ENCODE measurements at regions not wholly inside any gene's neighbourhood (a gene's known extent, or its start where the extent isn't known, plus 50 kb on each side); places are given as distances from the start of the nearest gene placed in this dataset.

DNA sequence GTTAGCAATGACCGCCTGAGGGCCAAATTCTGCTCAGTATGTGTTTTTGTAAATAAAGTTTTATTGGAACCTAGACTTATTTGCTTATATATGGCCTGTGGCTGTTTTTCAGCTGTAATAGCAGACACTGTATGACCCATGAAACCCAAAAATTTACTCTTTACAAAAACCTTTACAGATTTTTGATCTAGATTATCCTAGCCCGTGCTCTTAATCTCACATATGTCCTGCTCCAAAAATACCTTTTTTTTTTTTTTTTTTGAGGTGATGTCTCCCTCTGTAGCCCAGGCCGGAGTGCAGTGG is 148.0 kb upstream of the ZNF217 start:
- WGBS = 97% methylated on average over 3 of the region's 3 CpGs
- Histone ChIP-seq H3K9me3 (ENCODE audit: control insufficient read depth in 4 of 4, low read length in 3 of 4) (no peaks in the 10 kb centered on the region), H3K27ac (ENCODE audit: low read depth in 1 of 2, low read length in 2 of 2) (no peak overlapping the region), H3K27me3 (ENCODE audit: control insufficient read depth in 4 of 4, insufficient read depth in 4 of 4, low read length in 3 of 4) (no peaks in the 10 kb centered on the region), H3K4me3 (ENCODE audit: low read depth in 1 of 3, low read length in 3 of 3) (no peak overlapping the region), H3K9ac (ENCODE audit: low read depth in 1 of 2, low read length in 2 of 2) (no peak overlapping the region), H3K36me3 (ENCODE audit: control insufficient read depth in 4 of 4, insufficient read depth in 3 of 4, low read depth in 1 of 4, low read length in 3 of 4) (no peaks in the 10 kb centered on the region), H3K4me1 (ENCODE audit: control insufficient read depth in 4 of 4, insufficient read depth in 4 of 4, low read length in 3 of 4) (peaks cover 2 to 33% (median 29%) of the 10 kb centered on the region in 4 donors)
- TF ChIP-seq ATF3 (IDR thresholded peaks at IDR 0.05) = no peak
- no peak for TF ChIP-seq NR2F2 (IDR thresholded peaks at IDR 0.05)
- TF ChIP-seq, protein P1, sequence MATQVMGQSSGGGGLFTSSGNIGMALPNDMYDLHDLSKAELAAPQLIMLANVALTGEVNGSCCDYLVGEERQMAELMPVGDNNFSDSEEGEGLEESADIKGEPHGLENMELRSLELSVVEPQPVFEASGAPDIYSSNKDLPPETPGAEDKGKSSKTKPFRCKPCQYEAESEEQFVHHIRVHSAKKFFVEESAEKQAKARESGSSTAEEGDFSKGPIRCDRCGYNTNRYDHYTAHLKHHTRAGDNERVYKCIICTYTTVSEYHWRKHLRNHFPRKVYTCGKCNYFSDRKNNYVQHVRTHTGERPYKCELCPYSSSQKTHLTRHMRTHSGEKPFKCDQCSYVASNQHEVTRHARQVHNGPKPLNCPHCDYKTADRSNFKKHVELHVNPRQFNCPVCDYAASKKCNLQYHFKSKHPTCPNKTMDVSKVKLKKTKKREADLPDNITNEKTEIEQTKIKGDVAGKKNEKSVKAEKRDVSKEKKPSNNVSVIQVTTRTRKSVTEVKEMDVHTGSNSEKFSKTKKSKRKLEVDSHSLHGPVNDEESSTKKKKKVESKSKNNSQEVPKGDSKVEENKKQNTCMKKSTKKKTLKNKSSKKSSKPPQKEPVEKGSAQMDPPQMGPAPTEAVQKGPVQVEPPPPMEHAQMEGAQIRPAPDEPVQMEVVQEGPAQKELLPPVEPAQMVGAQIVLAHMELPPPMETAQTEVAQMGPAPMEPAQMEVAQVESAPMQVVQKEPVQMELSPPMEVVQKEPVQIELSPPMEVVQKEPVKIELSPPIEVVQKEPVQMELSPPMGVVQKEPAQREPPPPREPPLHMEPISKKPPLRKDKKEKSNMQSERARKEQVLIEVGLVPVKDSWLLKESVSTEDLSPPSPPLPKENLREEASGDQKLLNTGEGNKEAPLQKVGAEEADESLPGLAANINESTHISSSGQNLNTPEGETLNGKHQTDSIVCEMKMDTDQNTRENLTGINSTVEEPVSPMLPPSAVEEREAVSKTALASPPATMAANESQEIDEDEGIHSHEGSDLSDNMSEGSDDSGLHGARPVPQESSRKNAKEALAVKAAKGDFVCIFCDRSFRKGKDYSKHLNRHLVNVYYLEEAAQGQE (IDR thresholded peaks at IDR 0.05) = no peak
- no peak for TF ChIP-seq HNF4A (conservative IDR thresholded peaks at IDR 0.05)
- no peak for TF ChIP-seq FOXA1 (IDR thresholded peaks at IDR 0.05)
- no peak for TF ChIP-seq SP1 (IDR thresholded peaks at IDR 0.05)
- DNase-seq (ENCODE audit: low spot score) = no peak

- Histone ChIP-seq H3K27ac (ENCODE audit: low read depth in 1 of 2, low read length in 2 of 2) (peak overlapping the region; percentile 88 to 96), H3K36me3 (ENCODE audit: control insufficient read depth in 4 of 4, insufficient read depth in 3 of 4, low read depth in 1 of 4, low read length in 3 of 4) (no peaks in the 10 kb centered on the region), H3K27me3 (ENCODE audit: control insufficient read depth in 4 of 4, insufficient read depth in 4 of 4, low read length in 3 of 4) (no peaks in the 10 kb centered on the region), H3K4me3 (ENCODE audit: low read depth in 1 of 3, low read length in 3 of 3) (peak overlapping the region in 1 of 3 donors; percentile 2), H3K9ac (ENCODE audit: low read depth in 1 of 2, low read length in 2 of 2) (peak overlapping the region in 1 of 2 donors; percentile 97), H3K4me1 (ENCODE audit: control insufficient read depth in 4 of 4, insufficient read depth in 4 of 4, low read length in 3 of 4) (peaks cover 2 to 35% (median 29%) of the 10 kb centered on the region in 4 donors), H3K9me3 (ENCODE audit: control insufficient read depth in 4 of 4, low read length in 3 of 4) (no peaks in the 10 kb centered on the region)
- TF ChIP-seq EGR1 (IDR thresholded peaks at IDR 0.05; ENCODE audit: low read depth in 2 of 2) (no peak), NR2F2 (IDR thresholded peaks at IDR 0.05) (no peak), TAF1 (conservative IDR thresholded peaks at IDR 0.05) (no peak), RXRA (IDR thresholded peaks at IDR 0.05) (no peak), HNF4G (IDR thresholded peaks at IDR 0.05) (no peak), SP1 (IDR thresholded peaks at IDR 0.05) (no peak), ATF3 (IDR thresholded peaks at IDR 0.05) (no peak), HNF4A (conservative IDR thresholded peaks at IDR 0.05) (peak in 1 of 2 donors; percentile 13), GABPA (IDR thresholded peaks at IDR 0.05 in 1 of 2, conservative IDR thresholded peaks at IDR 0.05 in 1 of 2) (no peak), JUND (IDR thresholded peaks at IDR 0.05) (no peak), FOXA1 (IDR thresholded peaks at IDR 0.05) (no peak), ZBTB33 (IDR thresholded peaks at IDR 0.05) (no peak), FOXA2 (IDR thresholded peaks at IDR 0.05) (no peak), YY1 (IDR thresholded peaks at IDR 0.05) (peak; percentile 6), RAD21 (IDR thresholded peaks at IDR 0.05) (peak in 1 of 2 donors; percentile 26)
- TF ChIP-seq, protein P2, sequence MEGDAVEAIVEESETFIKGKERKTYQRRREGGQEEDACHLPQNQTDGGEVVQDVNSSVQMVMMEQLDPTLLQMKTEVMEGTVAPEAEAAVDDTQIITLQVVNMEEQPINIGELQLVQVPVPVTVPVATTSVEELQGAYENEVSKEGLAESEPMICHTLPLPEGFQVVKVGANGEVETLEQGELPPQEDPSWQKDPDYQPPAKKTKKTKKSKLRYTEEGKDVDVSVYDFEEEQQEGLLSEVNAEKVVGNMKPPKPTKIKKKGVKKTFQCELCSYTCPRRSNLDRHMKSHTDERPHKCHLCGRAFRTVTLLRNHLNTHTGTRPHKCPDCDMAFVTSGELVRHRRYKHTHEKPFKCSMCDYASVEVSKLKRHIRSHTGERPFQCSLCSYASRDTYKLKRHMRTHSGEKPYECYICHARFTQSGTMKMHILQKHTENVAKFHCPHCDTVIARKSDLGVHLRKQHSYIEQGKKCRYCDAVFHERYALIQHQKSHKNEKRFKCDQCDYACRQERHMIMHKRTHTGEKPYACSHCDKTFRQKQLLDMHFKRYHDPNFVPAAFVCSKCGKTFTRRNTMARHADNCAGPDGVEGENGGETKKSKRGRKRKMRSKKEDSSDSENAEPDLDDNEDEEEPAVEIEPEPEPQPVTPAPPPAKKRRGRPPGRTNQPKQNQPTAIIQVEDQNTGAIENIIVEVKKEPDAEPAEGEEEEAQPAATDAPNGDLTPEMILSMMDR (IDR thresholded peaks at IDR 0.05; ENCODE audit: low read depth, low read length, missing input control) = no peak
- TF ChIP-seq, protein P1 (IDR thresholded peaks at IDR 0.05) = no peak
- TF ChIP-seq, protein P3, sequence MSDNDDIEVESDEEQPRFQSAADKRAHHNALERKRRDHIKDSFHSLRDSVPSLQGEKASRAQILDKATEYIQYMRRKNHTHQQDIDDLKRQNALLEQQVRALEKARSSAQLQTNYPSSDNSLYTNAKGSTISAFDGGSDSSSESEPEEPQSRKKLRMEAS (IDR thresholded peaks at IDR 0.05) = no peak
- no peak for DNase-seq (ENCODE audit: low spot score)
- WGBS = 42% methylated on average over 16 of the region's 16 CpGs
These were observed 146.5 kb upstream of the ZNF217 start for GRCh38 chr20:53739799-53740785.

All from liver (tissue), 8 donors.